Ovary (tissue), 3 donors: ENCODE measurements at regions not wholly inside any gene's neighbourhood (a gene's known extent, or its start where the extent isn't known, plus 50 kb on each side); places are given as distances from the start of the nearest gene placed in this dataset.

ENCODE experiments used
- POLR2A ChIP-seq: fragments of 450-650 bp; IDR thresholded peaks from one replicate; pipeline ENCODE4 v1.6.1; 2017; ENCODE audit warnings: antibody characterized with exemption, mild to moderate bottlenecking, moderate library complexity
- TF ChIP-seq, protein P1 (sequence below), 3 donors: fragments of 450-650 bp in 2 of 3; fragments of 200-600 bp in 1 of 3; IDR thresholded peaks; one replicate each; pipeline versions ENCODE4 v1.5.1 to v1.8.0; 2016 to 2022; ENCODE audit warnings: antibody characterized with exemption in 3 of 3, mild to moderate bottlenecking in 1 of 3
- donor health status: DM: no; HTN: no; CAD: no.

DNA sequence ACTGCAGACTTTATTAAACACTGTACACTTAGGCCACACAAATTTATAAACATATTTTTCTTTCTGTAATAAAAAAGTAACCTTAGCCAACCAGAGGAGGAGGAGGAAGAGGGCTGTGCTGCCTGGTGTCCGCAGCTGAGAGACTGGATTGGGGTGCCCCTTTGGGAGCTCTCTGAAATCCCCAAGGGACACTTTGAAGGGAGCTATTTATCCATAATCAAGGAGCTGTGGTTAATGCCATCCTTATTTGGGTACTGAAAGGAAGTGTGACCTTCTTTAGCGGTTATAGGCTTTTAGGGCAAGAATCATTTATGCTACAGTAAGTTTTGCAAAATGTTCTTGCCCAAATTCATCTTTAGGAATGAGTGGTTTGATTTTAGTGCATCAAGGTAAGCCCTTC lies 125.8 kb downstream of the RASSF10 start:
- TF ChIP-seq POLR2A = no peak
- TF ChIP-seq, protein P1, sequence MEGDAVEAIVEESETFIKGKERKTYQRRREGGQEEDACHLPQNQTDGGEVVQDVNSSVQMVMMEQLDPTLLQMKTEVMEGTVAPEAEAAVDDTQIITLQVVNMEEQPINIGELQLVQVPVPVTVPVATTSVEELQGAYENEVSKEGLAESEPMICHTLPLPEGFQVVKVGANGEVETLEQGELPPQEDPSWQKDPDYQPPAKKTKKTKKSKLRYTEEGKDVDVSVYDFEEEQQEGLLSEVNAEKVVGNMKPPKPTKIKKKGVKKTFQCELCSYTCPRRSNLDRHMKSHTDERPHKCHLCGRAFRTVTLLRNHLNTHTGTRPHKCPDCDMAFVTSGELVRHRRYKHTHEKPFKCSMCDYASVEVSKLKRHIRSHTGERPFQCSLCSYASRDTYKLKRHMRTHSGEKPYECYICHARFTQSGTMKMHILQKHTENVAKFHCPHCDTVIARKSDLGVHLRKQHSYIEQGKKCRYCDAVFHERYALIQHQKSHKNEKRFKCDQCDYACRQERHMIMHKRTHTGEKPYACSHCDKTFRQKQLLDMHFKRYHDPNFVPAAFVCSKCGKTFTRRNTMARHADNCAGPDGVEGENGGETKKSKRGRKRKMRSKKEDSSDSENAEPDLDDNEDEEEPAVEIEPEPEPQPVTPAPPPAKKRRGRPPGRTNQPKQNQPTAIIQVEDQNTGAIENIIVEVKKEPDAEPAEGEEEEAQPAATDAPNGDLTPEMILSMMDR (IDR thresholded peaks at IDR 0.05) = no peak
